Kidney (tissue), 13 donors: ENCODE measurements at regions not wholly inside any gene's neighbourhood (a gene's known extent, or its start where the extent isn't known, plus 50 kb on each side); places are given as distances from the start of the nearest gene placed in this dataset.

ENCODE experiments used
- DNase-seq, 5 donors: peaks; one replicate each; pipeline ENCODE4 v3.0.0-alpha.2; 2013 to 2020
- FAIRE-seq: peaks from 2 replicates; lab custom pipeline; 2012; peaks lifted over from hg19 to GRCh38; lab: Jason Lieb, UNC
- H3K27ac ChIP-seq, 2 donors: one replicate each; pipeline ENCODE4 v1.7.0; 2013; ENCODE audit warnings: low read depth in 2 of 2, low read length in 2 of 2, inconsistent platforms in 1 of 2
- H3K27me3 ChIP-seq: one replicate; pipeline ENCODE4 v1.7.1; 2013; ENCODE audit warnings: low read length, inconsistent platforms; ENCODE audit not compliant: control insufficient read depth, insufficient read depth
- H3K36me3 ChIP-seq, 3 donors: one replicate each; pipeline versions ENCODE4 v1.7.0 to v1.7.1; 2013; ENCODE audit warnings: low read length in 3 of 3, control low read depth in 1 of 3, inconsistent platforms in 1 of 3; ENCODE audit not compliant: insufficient read depth in 3 of 3, control insufficient read depth in 2 of 3
- H3K4me1 ChIP-seq, 3 donors: one replicate each; pipeline versions ENCODE4 v1.7.0 to v1.7.1; 2013; ENCODE audit warnings: low read length in 3 of 3, inconsistent platforms in 1 of 3, low read depth in 1 of 3; ENCODE audit not compliant: control insufficient read depth in 2 of 3, insufficient read depth in 2 of 3
- H3K4me3 ChIP-seq, 3 donors: one replicate each; pipeline versions ENCODE4 v1.7.0 to v1.8.1; 2013; ENCODE audit warnings: low read length in 3 of 3, control low read depth in 1 of 3, inconsistent platforms in 1 of 3
- H3K9ac ChIP-seq, 3 donors: one replicate each; pipeline versions ENCODE4 v1.7.0 to v1.7.1; 2013; ENCODE audit warnings: low read length in 3 of 3, control low read depth in 1 of 3, inconsistent platforms in 1 of 3
- H3K9me3 ChIP-seq, 3 donors: one replicate each; pipeline versions ENCODE4 v1.7.0 to v1.7.1; 2013; ENCODE audit warnings: low read length in 3 of 3, control low read depth in 1 of 3, inconsistent platforms in 1 of 3; ENCODE audit not compliant: control insufficient read depth in 2 of 3, insufficient read depth in 1 of 3
- CTCF ChIP-seq: IDR thresholded peaks from 3 replicates; pipeline ENCODE4 v1.5.1; 2012; ENCODE audit warnings: mild to moderate bottlenecking, moderate library complexity, borderline replicate concordance; ENCODE audit not compliant: insufficient read depth; ENCODE audit errors: extremely low read depth
- intact Hi-C: fragments of 100-400 bp; cut with DNase I; formaldehyde crosslinking; loops from one replicate; pipeline ENCODE4 v1.11.1; 2022
- donor health status: control.
- donor health status: control.
- donor health status: control.
- donor health status: control.
- donor health status: control.
- donor health status: DM: yes; HTN: yes; CAD: no.
- donor health status: Normal renal cell carcinoma (clear cell type).

- no peaks in the 10 kb centered on the region for H3K27me3 ChIP-seq
- no peak overlapping the region for H3K4me3 ChIP-seq
- H3K4me1 ChIP-seq: no peaks in the 10 kb centered on the region
- FAIRE-seq: no peak
- intact Hi-C loops: no loop called here
- H3K36me3 ChIP-seq: no peaks in the 10 kb centered on the region
- no peak for DNase-seq
- H3K9ac ChIP-seq: no peak overlapping the region
- H3K27ac ChIP-seq: no peak overlapping the region
- no peaks in the 10 kb centered on the region for H3K9me3 ChIP-seq
- no peak for TF ChIP-seq CTCF
Measured at GRCh38 chr12:91944637-91945036, 201.0 kb downstream of the BTG1 start.

DNA sequence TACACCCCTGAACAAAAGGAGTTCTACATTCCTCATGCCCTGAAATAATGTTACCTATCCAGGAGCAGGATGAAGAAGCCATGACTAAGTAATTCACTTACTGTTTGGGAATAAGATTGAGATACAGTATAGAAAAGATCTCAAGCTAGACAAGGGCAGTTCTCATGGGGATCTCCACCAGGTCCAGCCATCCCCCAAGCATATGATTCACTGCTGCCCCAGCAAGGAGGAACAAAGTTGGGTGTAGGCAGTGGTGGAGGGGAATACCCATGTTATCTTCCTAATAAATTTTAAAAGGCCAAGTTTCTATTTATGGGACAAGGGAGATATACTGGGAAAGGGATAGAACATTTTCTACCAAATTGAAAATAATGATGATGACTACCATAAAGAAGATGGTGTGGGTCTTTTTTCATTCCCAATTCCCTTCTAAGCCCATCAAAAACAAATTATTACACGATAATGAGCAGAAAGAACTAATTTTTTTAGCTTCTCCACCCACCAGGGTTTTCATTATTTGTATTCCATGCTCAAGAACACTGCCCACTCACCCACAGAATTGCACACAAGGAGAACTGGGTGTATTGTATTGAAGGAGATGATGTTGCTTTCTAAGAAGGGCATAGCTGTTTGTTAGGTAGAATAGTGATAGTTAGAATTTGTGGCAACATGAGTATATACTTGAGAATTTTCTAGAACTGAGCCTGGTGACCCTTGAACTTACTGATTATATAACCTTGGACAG is 204.6 kb downstream of the BTG1 start:
- no peak for DNase-seq
- no peak overlapping the region for H3K4me3 ChIP-seq
- no peak overlapping the region for H3K9ac ChIP-seq
- intact Hi-C loops: no loop called here
- no peak overlapping the region for H3K27ac ChIP-seq
- FAIRE-seq: no peak
- H3K4me1 ChIP-seq: no peaks in the 10 kb centered on the region
- no peak for TF ChIP-seq CTCF
- no peaks in the 10 kb centered on the region for H3K27me3 ChIP-seq
- H3K9me3 ChIP-seq: no peaks in the 10 kb centered on the region
- H3K36me3 ChIP-seq: no peaks in the 10 kb centered on the region

DNA sequence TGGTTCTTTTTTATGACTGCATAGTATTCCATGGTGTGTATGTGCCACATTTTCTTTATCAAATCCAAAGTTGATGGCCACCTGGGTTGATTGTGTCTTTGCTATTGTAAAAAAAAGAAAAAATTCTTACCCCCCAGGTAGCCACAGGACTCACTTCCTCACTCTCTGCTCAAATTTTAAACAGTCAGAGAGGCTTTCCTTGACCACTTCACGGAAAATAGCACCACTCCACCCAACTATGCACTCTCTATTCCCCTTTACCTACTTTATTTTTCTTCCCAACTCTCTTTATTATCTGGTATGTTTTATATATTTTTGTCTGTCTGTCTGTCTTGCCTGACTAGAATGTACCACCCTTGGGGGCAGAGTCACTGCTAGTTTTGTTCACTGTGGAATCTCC is 205.3 kb downstream of the BTG1 start:
- no peaks in the 10 kb centered on the region for H3K4me1 ChIP-seq
- H3K36me3 ChIP-seq: no peaks in the 10 kb centered on the region
- H3K9me3 ChIP-seq: no peaks in the 10 kb centered on the region
- H3K27me3 ChIP-seq: no peaks in the 10 kb centered on the region
- TF ChIP-seq CTCF: no peak
- no peak overlapping the region for H3K27ac ChIP-seq
- FAIRE-seq (no peak), DNase-seq (no peak)
- intact Hi-C loops: no loop called here
- H3K4me3 ChIP-seq: no peak overlapping the region
- no peak overlapping the region for H3K9ac ChIP-seq

DNA sequence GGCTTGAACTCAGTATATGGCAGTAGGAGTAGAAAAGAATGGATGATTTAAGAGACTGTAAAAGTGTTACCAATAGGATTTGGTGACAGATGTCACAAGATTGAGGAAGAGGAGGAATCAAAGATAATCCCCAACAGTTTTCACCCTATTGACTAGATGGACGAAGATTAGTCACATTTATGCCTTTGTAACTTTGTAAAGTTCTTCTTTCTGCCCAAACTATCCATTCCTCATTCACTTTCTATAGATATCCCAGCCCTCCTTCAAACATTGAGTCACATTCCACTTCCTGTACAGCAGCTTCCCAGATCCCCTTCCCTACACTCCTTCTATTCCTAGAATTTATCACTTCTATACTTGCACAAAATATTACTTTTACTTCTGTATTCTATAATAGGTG is 207.9 kb downstream of the BTG1 start:
- no peaks in the 10 kb centered on the region for H3K36me3 ChIP-seq
- DNase-seq: no peak
- intact Hi-C loops: no loop called here
- H3K9ac ChIP-seq: no peak overlapping the region
- no peak overlapping the region for H3K4me3 ChIP-seq
- H3K9me3 ChIP-seq: no peaks in the 10 kb centered on the region
- no peak for FAIRE-seq
- no peaks in the 10 kb centered on the region for H3K4me1 ChIP-seq
- no peaks in the 10 kb centered on the region for H3K27me3 ChIP-seq
- TF ChIP-seq CTCF: no peak
- H3K27ac ChIP-seq: no peak overlapping the region
